DOHH2 (cell line): ENCODE measurements at regions not wholly inside any gene's neighbourhood (a gene's known extent, or its start where the extent isn't known, plus 50 kb on each side); places are given as distances from the start of the nearest gene placed in this dataset.

Source experiments
- H3F3A ChIP-seq: fragments of 200-600 bp; sonication (generic), shearing (Covaris generic); 2 replicates; pipeline ENCODE4 v1.6.0; 2016; ENCODE audit warnings: antibody characterized with exemption, mild to moderate bottlenecking; ENCODE audit not compliant: control insufficient read depth, insufficient read depth
- H3K27ac ChIP-seq: fragments of 200-600 bp; sonication (generic); 2 replicates; pipeline ENCODE4 v1.5.1; 2014; ENCODE audit warnings: low read depth, mild to moderate bottlenecking, low read length, moderate library complexity
- H3K27me3 ChIP-seq: fragments of 200-600 bp; sonication (generic); 2 replicates; pipeline ENCODE4 v1.6.1; 2014; ENCODE audit warnings: mild to moderate bottlenecking, low read length, mixed read lengths; ENCODE audit not compliant: control insufficient read depth
- H3K36me3 ChIP-seq: fragments of 200-600 bp; sonication (generic); 2 replicates; pipeline ENCODE4 v1.6.1; 2014; ENCODE audit warnings: mild to moderate bottlenecking, low read length, moderate library complexity, mixed read lengths; ENCODE audit not compliant: control insufficient read depth
- H3K4me1 ChIP-seq: fragments of 200-600 bp; sonication (generic); 2 replicates; pipeline ENCODE4 v1.6.1; 2014; ENCODE audit warnings: mild to moderate bottlenecking, low read length, mixed read lengths; ENCODE audit not compliant: control insufficient read depth
- H3K4me2 ChIP-seq: fragments of 200-600 bp; sonication (generic); 2 replicates; pipeline ENCODE4 v1.6.0; 2014; ENCODE audit warnings: mild to moderate bottlenecking, low read length, moderate library complexity
- H3K4me3 ChIP-seq: fragments of 200-600 bp; sonication (generic); 2 replicates; pipeline ENCODE4 v1.5.1; 2014; ENCODE audit warnings: mild to moderate bottlenecking, low read length, mixed read lengths
- H3K79me2 ChIP-seq: fragments of 200-600 bp; sonication (generic); 2 replicates; pipeline ENCODE4 v1.6.1; 2014; ENCODE audit warnings: mild to moderate bottlenecking, low read length, mixed read lengths; ENCODE audit not compliant: control insufficient read depth
- H3K9me2 ChIP-seq: fragments of 200-600 bp; sonication (generic); replicated peaks from 2 replicates; pipeline ENCODE4 v1.6.1; 2014; ENCODE audit warnings: mild to moderate bottlenecking, low read length, mixed read lengths; ENCODE audit not compliant: control insufficient read depth
- H3K9me3 ChIP-seq: fragments of 200-600 bp; sonication (generic); 2 replicates; pipeline ENCODE4 v1.6.1; 2014; ENCODE audit warnings: antibody characterized with exemption, low read length, mixed read lengths; ENCODE audit not compliant: control insufficient read depth, insufficient read depth
- H4K20me1 ChIP-seq: fragments of 200-600 bp; sonication (generic); 2 replicates; pipeline ENCODE4 v1.6.0; 2014; ENCODE audit warnings: low read depth, mild to moderate bottlenecking, antibody characterized with exemption, low read length, moderate library complexity; ENCODE audit not compliant: control insufficient read depth, insufficient read depth
- CTCF ChIP-seq: fragments of 200-600 bp; sonication (generic); IDR thresholded peaks from one replicate; pipeline ENCODE4 v1.5.1; 2014; ENCODE audit warnings: antibody characterized with exemption, mild to moderate bottlenecking, low read depth, low read length; ENCODE audit not compliant: poor library complexity, severe bottlenecking
- EZH2phosphoT487 ChIP-seq: fragments of 200-600 bp; sonication (generic); IDR thresholded peaks from 2 replicates; pipeline ENCODE4 v1.6.1; 2017; ENCODE audit warnings: borderline replicate concordance, mild to moderate bottlenecking, antibody characterized with exemption, low read length, moderate library complexity, mixed read lengths

- Histone ChIP-seq H3K4me3 (no peak overlapping the region), H3K9me3 (no peaks in the 10 kb centered on the region), H3K36me3 (no peaks in the 10 kb centered on the region), H3K79me2 (no peaks in the 10 kb centered on the region), H3K27me3 (no peaks in the 10 kb centered on the region), H3F3A (no peaks in the 10 kb centered on the region), H3K4me2 (no peak overlapping the region), H3K9me2 (no peaks in the 10 kb centered on the region), H3K4me1 (no peaks in the 10 kb centered on the region), H4K20me1 (no peaks in the 10 kb centered on the region), H3K27ac (no peak overlapping the region)
- TF ChIP-seq EZH2phosphoT487, result no peak
- no peak for TF ChIP-seq CTCF
These were observed 237.9 kb downstream of the NSG2 start for GRCh38 chr5:174283211-174284005.

GRCh38 chr5:174284873-174285272 is 239.4 kb downstream of the NSG2 start:
- Histone ChIP-seq H3F3A (no peaks in the 10 kb centered on the region), H3K36me3 (no peaks in the 10 kb centered on the region), H3K4me3 (no peak overlapping the region), H3K27ac (no peak overlapping the region), H3K79me2 (no peaks in the 10 kb centered on the region), H3K4me2 (no peak overlapping the region), H3K9me3 (no peaks in the 10 kb centered on the region), H4K20me1 (no peaks in the 10 kb centered on the region), H3K4me1 (no peaks in the 10 kb centered on the region), H3K9me2 (no peaks in the 10 kb centered on the region), H3K27me3 (no peaks in the 10 kb centered on the region)
- no peak for TF ChIP-seq CTCF
- no peak for TF ChIP-seq EZH2phosphoT487

GRCh38 chr5:174287761-174288160 is 242.3 kb downstream of the NSG2 start:
- no peaks in the 10 kb centered on the region for H4K20me1 ChIP-seq
- no peaks in the 10 kb centered on the region for H3K9me3 ChIP-seq
- TF ChIP-seq EZH2phosphoT487, result no peak
- no peak for TF ChIP-seq CTCF
- no peak overlapping the region for H3K4me3 ChIP-seq
- H3K36me3 ChIP-seq, result no peaks in the 10 kb centered on the region
- H3K4me2 ChIP-seq, result no peak overlapping the region
- no peaks in the 10 kb centered on the region for H3K4me1 ChIP-seq
- no peaks in the 10 kb centered on the region for H3K79me2 ChIP-seq
- H3F3A ChIP-seq, result no peaks in the 10 kb centered on the region
- H3K9me2 ChIP-seq, result no peaks in the 10 kb centered on the region
- H3K27me3 ChIP-seq, result no peaks in the 10 kb centered on the region
- no peak overlapping the region for H3K27ac ChIP-seq
